HepG2 (cell line): ENCODE measurements at regions not wholly inside any gene's neighbourhood (a gene's known extent, or its start where the extent isn't known, plus 50 kb on each side); places are given as distances from the start of the nearest gene placed in this dataset.

Experiments used
- ATAC-seq: fragments of 200-7000 bp; cut with Tn5 transposase; 3 replicates; pipeline ENCODE4 v1.9.1; 2020; ENCODE audit warnings: mild to moderate bottlenecking, moderate library complexity
- BruUV-seq: library from RNA; stranded (reverse); fragments of 400-500 nt; replicated peaks from 2 replicates; lab custom pipeline; 2021; lab: Mats Ljungman, UMichigan
- CTCF ChIA-PET: fragments of 300-600 bp; formaldehyde crosslinking; extraction: SDS; loops from one replicate; lab custom pipeline; 2021; ENCODE audit warnings: low total read pairs, inconsistent platforms, low intra/inter-chr PET ratio; lab: Yijun Ruan, JAX
- POLR2A ChIA-PET: fragments of 350-600 bp; sonication (Branson Sonifier 250); formaldehyde crosslinking; loops from one replicate; lab custom pipeline; 2020; ENCODE audit warnings: antibody characterized with exemption, inconsistent platforms; lab: Yijun Ruan, JAX
- DNase-seq: peaks from one replicate; pipeline ENCODE4 v3.0.0-alpha.2; 2015; ENCODE audit warnings: low spot score
- FAIRE-seq: peaks from 3 replicates; lab custom pipeline; 2011; peaks lifted over from hg19 to GRCh38; lab: Jason Lieb, UNC
- H2AFZ ChIP-seq: one replicate; pipeline ENCODE4 v1.6.1; 2011; ENCODE audit warnings: low read length, inconsistent platforms
- H3K27ac ChIP-seq: fragments of 300-600 bp; 3 replicates; pipeline ENCODE4 v1.8.0; 2011; ENCODE audit warnings: mixed run types, mild to moderate bottlenecking, mixed read lengths, low read length, inconsistent platforms; ENCODE audit not compliant: insufficient read depth; ENCODE audit errors: extremely low read length
- H3K27me3 ChIP-seq, 2 experiments: fragments of 200-600 bp in 1 of 2; 2 replicates in 1 of 2; 3 replicates in 1 of 2; pipeline versions ENCODE4 v1.6.0 to v1.8.0; 2011; ENCODE audit warnings: low read length in 2 of 2, mild to moderate bottlenecking in 2 of 2, moderate library complexity in 2 of 2, inconsistent platforms in 1 of 2; ENCODE audit not compliant: insufficient read depth in 2 of 2, control insufficient read depth in 1 of 2
- H3K36me3 ChIP-seq, 2 experiments: fragments of 200-600 bp in 1 of 2; replicated peaks in 1 of 2; 2 replicates in 1 of 2; 3 replicates in 1 of 2; pipeline versions ENCODE4 v1.5.1 to v1.8.0; 2011; ENCODE audit warnings: low read length in 2 of 2, inconsistent platforms in 1 of 2; ENCODE audit not compliant: insufficient read depth in 2 of 2, control insufficient read depth in 1 of 2
- H3K4me1 ChIP-seq: 2 replicates; pipeline ENCODE4 v1.5.1; 2012; ENCODE audit warnings: low read length, inconsistent platforms; ENCODE audit not compliant: insufficient read depth
- H3K4me2 ChIP-seq: 2 replicates; pipeline ENCODE4 v1.6.0; 2011; ENCODE audit warnings: low read depth, low read length, inconsistent platforms
- H3K4me3 ChIP-seq, 3 experiments: fragments of 200-600 bp in 1 of 3; sonication (generic), shearing (Covaris generic) in 1 of 3; replicated peaks in 1 of 3; 2 replicates each; pipeline ENCODE4 v1.5.1; 2011 to 2016; ENCODE audit warnings: low read length in 3 of 3, inconsistent platforms in 2 of 3, low read depth in 2 of 3, mild to moderate bottlenecking in 2 of 3, control low read depth in 1 of 3, mixed read lengths in 1 of 3; ENCODE audit not compliant: insufficient read depth in 1 of 3
- H3K79me2 ChIP-seq: one replicate; pipeline ENCODE4 v1.6.1; 2011; ENCODE audit warnings: low read length, inconsistent platforms; ENCODE audit not compliant: insufficient read depth
- H3K9ac ChIP-seq: 2 replicates; pipeline ENCODE4 v1.6.0; 2011; ENCODE audit warnings: mild to moderate bottlenecking, low read depth, low read length, inconsistent platforms; ENCODE audit not compliant: insufficient read depth
- H3K9me3 ChIP-seq: 2 replicates; pipeline ENCODE4 v1.5.1; 2012; ENCODE audit warnings: mild to moderate bottlenecking, low read length
- H4K20me1 ChIP-seq: 2 replicates; pipeline ENCODE4 v1.6.0; 2011; ENCODE audit warnings: inconsistent platforms, mild to moderate bottlenecking, low read length, moderate library complexity; ENCODE audit not compliant: insufficient read depth
- AKAP8 ChIP-seq: sonication (generic); formaldehyde crosslinking; IDR thresholded peaks from 2 replicates; pipeline ENCODE4 v1.5.1; 2020; ENCODE audit warnings: mild to moderate bottlenecking, missing genetic modification reagents
- DMAP1 ChIP-seq: IDR thresholded peaks from 2 replicates; pipeline ENCODE4 v1.6.1; 2016
- GTF2F1 ChIP-seq: fragments of 150-350 bp; IDR thresholded peaks from 2 replicates; pipeline ENCODE4 v1.6.1; 2014; ENCODE audit warnings: low read length
- RAD21 ChIP-seq: fragments of 450-650 bp; formaldehyde crosslinking; IDR thresholded peaks from 2 replicates; pipeline ENCODE4 v1.5.0; 2020; ENCODE audit warnings: mild to moderate bottlenecking
- TFDP1 ChIP-seq: IDR thresholded peaks from 2 replicates; pipeline ENCODE4 v1.6.1; 2016; ENCODE audit warnings: missing compliant biosample characterization, missing genetic modification reagents, borderline replicate concordance
- ZFP36 ChIP-seq: fragments of 150-350 bp; IDR thresholded peaks from 2 replicates; pipeline ENCODE4 v1.6.1; 2018; ENCODE audit warnings: borderline replicate concordance, low read length, low read depth; ENCODE audit not compliant: partially characterized antibody
- ZMAT3 ChIP-seq: sonication (generic); formaldehyde crosslinking; conservative IDR thresholded peaks from 2 replicates; pipeline ENCODE4 v1.7.0; 2021; ENCODE audit warnings: missing genetic modification reagents
- ZMYM3 ChIP-seq: sonication (generic); formaldehyde crosslinking; IDR thresholded peaks from 2 replicates; pipeline ENCODE4 v1.5.1; 2020; ENCODE audit warnings: mild to moderate bottlenecking, missing genetic modification reagents
- ZNF235 ChIP-seq: sonication (generic); formaldehyde crosslinking; IDR thresholded peaks from 2 replicates; pipeline ENCODE4 v1.8.1; 2023; ENCODE audit warnings: mild to moderate bottlenecking, missing genetic modification reagents, borderline replicate concordance
- ZNF737 ChIP-seq: sonication (generic); formaldehyde crosslinking; IDR thresholded peaks from 2 replicates; pipeline ENCODE4 v1.5.0; 2020; ENCODE audit warnings: missing genetic modification reagents, mild to moderate bottlenecking, borderline replicate concordance
- ZNF879 ChIP-seq: sonication (generic); formaldehyde crosslinking; IDR thresholded peaks from 2 replicates; pipeline ENCODE4 v1.8.1; 2023; ENCODE audit warnings: missing genetic modification reagents
- WGBS: methylation state at CpG from one replicate; pipeline ENCODE4 v1.1.6; 2017; ENCODE audit warnings: low lambda C conversion rate; 5-methylcytosine and 5-hydroxymethylcytosine counted together
- in situ Hi-C: cut with HindIII; loops from 2 replicates; pipeline ENCODE4 v1.10.0; 2017; ENCODE audit warnings: low pct_unique_long_range_greater_than_20kb; ENCODE audit not compliant: extremely low pct_ligation_motif_present
- intact Hi-C: fragments of 100-400 bp; cut with micrococcal nuclease; formaldehyde crosslinking; loops from one replicate; pipeline ENCODE4 v1.10.0; 2022; ENCODE audit not compliant: unreplicated experiment

DNA sequence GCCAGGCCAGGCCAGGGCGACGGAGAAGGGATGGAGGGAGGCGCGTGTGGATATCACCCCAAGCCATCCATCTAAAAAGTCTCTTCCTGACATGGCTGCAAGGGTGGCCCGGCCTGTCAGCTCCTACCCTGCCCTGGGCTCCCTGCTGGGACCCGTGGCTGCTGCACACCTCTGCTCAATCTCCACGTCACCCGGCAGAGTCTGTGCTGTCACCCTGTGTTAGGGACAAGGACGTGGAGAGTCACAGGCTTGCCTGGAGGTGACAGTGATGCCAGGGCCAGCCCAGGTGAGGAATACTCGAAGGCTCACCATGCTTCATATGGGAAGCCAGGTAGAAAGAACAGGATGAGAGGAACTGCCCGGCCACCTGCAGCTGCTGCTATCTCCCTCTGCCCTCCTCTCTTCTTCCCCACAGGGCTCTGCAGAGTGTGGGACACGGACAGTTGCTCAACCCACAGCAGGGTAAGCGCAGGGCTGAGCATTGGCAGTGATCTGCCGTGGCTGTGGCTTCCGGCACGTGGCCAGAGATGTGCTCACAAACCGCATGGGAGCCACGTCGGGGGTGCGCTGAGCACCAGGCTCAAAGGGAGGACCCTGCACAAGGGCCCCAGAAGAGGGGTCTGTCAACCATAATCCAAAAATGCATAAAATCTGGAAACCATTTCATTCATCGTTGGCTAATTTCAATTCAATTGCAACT is 214.3 kb downstream of the DLL1 start:
- DNase-seq (no peak), FAIRE-seq (no peak), ATAC-seq (no peak)
- Histone ChIP-seq H3K9ac (no peak overlapping the region), H3K4me2 (no peak overlapping the region), H3K79me2 (no peaks in the 10 kb centered on the region), H4K20me1 (no peaks in the 10 kb centered on the region; the same call in 1 of the 2 replicates), H3K4me3 (no peak overlapping the region), H3K9me3 (no peaks in the 10 kb centered on the region), H2AFZ (no peak overlapping the region), H3K27ac (no peak overlapping the region), H3K4me1 (no peaks in the 10 kb centered on the region), H3K27me3 (peaks cover 10 to 57% of the 10 kb centered on the region in 2 experiments), H3K36me3 (no peaks in the 10 kb centered on the region)
- intact Hi-C loops (no loop called here), in situ Hi-C loops (no loop called here)
- ChIA-PET CTCF (no interaction called here), POLR2A (no interaction called here)
- TF ChIP-seq DMAP1 (CRISPR knock-in tag) (no peak), ZNF235 (CRISPR knock-in tag) (no peak), RAD21 (CRISPR knock-in tag) (no peak), TFDP1 (no peak), ZMAT3 (CRISPR knock-in tag) (no peak)
- BruUV-seq: no TSS peak
- WGBS: 39% methylated on average over 18 of the region's 21 CpGs

GRCh38 chr6:170075659-170076223 is 215.1 kb downstream of the DLL1 start:
- in situ Hi-C loops (no loop called here), intact Hi-C loops (no loop called here)
- FAIRE-seq (no peak), ATAC-seq (no peak; the same call in 2 of the 3 replicates), DNase-seq (no peak)
- Histone ChIP-seq H3K27me3 (peaks cover 10 to 49% of the 10 kb centered on the region in 2 experiments), H3K4me3 (no peak overlapping the region), H2AFZ (no peak overlapping the region), H3K4me2 (no peak overlapping the region), H3K36me3 (no peaks in the 10 kb centered on the region), H3K9me3 (no peaks in the 10 kb centered on the region), H3K4me1 (no peaks in the 10 kb centered on the region), H3K79me2 (no peaks in the 10 kb centered on the region), H4K20me1 (no peaks in the 10 kb centered on the region), H3K27ac (no peak overlapping the region), H3K9ac (no peak overlapping the region)
- POLR2A ChIA-PET: no interaction called here
- CTCF ChIA-PET: no interaction called here
- BruUV-seq: no TSS peak
- WGBS: 21% methylated on average over 19 of the region's 19 CpGs
- TF ChIP-seq GTF2F1 (no peak), ZFP36 (no peak), ZNF879 (CRISPR knock-in tag) (no peak), ZNF737 (CRISPR knock-in tag) (no peak), ZMYM3 (CRISPR knock-in tag) (no peak), AKAP8 (CRISPR knock-in tag) (no peak)
